Breast epithelium (tissue), 3 donors: ENCODE measurements at regions not wholly inside any gene's neighbourhood (a gene's known extent, or its start where the extent isn't known, plus 50 kb on each side); places are given as distances from the start of the nearest gene placed in this dataset.

ENCODE experiments used
- CTCF ChIP-seq, 3 donors: fragments of 450-650 bp; IDR thresholded peaks; one replicate each; pipeline ENCODE4 v1.5.1; 2016 to 2017; ENCODE audit warnings: antibody characterized with exemption in 3 of 3, mild to moderate bottlenecking in 3 of 3, moderate library complexity in 3 of 3
- POLR2A ChIP-seq: fragments of 450-650 bp; IDR thresholded peaks from one replicate; pipeline ENCODE4 v1.6.1; 2016; ENCODE audit warnings: antibody characterized with exemption, mild to moderate bottlenecking, moderate library complexity
- POLR2AphosphoS5 ChIP-seq, 3 donors: sonication (generic); formaldehyde crosslinking; IDR thresholded peaks; one replicate each; pipeline ENCODE4 v1.6.1; 2017; ENCODE audit warnings: antibody characterized with exemption in 3 of 3

DNA sequence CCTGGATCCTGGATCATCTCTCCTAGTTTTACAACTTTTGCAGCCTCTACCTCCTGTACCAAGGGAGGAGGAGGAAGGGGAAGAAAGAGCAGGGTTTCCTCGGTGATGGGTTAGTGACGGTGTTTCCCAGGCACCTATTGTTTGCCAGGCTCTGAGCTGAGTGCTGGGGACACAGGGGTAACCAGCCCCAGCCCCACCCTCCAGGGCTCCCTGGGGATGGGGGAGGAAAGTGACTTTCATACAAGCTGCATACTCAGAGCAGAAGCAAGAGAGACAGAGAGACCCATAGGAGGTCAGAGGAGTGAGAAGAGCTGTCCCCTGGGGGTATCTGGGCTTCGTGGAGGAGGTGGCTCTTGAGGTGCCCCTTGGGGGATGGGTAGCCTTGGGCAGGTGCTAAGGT, 89.4 kb upstream of the THY1 start:
- TF ChIP-seq POLR2A (no peak), CTCF (IDR thresholded peaks at IDR 0.05) (no peak), POLR2AphosphoS5 (IDR thresholded peaks at IDR 0.05) (no peak)
